ENCODE measurements at regions not wholly inside any gene's neighbourhood (a gene's known extent, or its start where the extent isn't known, plus 50 kb on each side); places are given as distances from the start of the nearest gene placed in this dataset.

DNA sequence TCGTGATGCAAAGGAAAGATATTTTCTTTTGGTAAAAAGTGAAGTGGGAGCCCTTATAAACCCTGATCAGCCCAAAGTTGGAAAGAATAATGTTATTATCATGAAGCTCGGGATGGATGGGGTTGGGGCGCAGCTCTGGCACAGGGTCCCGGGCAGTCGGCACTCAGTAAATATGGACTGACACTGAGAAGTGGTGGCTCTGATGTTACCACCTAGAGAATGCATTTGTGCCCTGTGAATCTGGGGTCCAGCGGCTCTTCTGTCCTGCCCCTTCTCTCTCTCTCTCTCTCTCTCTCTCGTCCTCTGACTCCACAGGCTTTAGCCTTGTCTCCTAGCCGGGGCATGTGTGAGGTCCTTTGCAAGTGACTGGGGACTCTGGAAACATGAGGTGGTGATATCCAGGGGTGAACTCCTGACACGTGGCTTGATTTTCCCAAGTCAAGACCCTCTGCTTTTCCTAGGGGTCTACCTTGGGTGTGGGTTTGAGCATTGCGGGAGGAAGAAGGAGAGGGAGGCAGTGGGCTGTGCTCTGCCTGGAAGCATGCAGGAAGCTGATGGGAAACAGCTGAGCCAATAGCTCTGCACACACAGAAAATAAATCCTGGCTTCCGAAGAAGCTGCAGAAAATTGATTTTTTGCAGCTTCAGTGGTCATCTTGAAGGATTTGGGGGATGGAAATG is 162.7 kb downstream of the MACROH2A1 start:
- DNase-seq (ENCODE audit: low spot score) = no peak
- Mint-ChIP-seq H3K27me3 (ENCODE audit: insufficient read depth) (peaks cover 2% of the 10 kb centered on the region), H3K4me1 (ENCODE audit: low read depth) (no peaks in the 10 kb centered on the region), H3K4me3 (no peak overlapping the region), H3K27ac (no peak overlapping the region), H3K36me3 (ENCODE audit: low read depth) (no peaks in the 10 kb centered on the region), H3K9me3 (no peaks in the 10 kb centered on the region)
- intact Hi-C loops (cut with micrococcal nuclease) = no loop called here

DNA sequence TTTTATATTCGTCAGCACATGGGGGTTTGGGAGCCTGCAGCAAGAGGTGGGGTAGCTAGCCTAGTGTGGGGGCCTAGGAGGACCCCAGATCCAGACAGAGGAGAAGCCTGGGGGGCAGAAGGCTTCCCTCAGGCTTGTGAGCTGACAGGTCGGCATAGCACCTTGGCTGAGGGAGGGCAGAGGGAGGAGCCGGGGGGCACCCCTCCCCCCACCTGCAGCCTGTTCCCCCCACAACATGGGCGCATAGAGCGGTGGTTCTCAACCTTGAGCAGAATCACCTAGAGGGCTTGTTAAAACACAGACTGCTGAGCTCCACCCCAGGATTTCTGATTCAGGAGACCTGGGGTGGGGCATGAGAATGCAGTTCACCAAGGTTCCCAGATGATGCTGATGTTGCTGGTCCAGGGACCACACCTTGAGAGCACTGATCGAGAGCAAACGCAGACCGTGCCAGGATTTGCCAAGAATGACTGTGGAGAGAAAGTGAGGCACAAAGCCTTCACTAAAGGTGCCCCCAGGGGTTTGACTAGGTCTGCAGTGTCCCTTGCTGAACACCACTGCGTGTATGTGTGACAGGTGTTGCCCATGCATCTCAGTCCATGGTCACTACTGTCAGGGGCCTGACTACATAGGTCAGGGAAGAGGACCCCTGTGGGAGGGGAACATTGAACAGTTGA is 163.3 kb downstream of the MACROH2A1 start:
- Mint-ChIP-seq H3K9me3 (no peaks in the 10 kb centered on the region), H3K27ac (no peak overlapping the region), H3K27me3 (ENCODE audit: insufficient read depth) (peaks cover 2% of the 10 kb centered on the region), H3K4me1 (ENCODE audit: low read depth) (no peaks in the 10 kb centered on the region), H3K36me3 (ENCODE audit: low read depth) (no peaks in the 10 kb centered on the region), H3K4me3 (no peak overlapping the region)
- DNase-seq (ENCODE audit: low spot score) = no peak
- intact Hi-C loops (cut with micrococcal nuclease) = no loop called here

DNA sequence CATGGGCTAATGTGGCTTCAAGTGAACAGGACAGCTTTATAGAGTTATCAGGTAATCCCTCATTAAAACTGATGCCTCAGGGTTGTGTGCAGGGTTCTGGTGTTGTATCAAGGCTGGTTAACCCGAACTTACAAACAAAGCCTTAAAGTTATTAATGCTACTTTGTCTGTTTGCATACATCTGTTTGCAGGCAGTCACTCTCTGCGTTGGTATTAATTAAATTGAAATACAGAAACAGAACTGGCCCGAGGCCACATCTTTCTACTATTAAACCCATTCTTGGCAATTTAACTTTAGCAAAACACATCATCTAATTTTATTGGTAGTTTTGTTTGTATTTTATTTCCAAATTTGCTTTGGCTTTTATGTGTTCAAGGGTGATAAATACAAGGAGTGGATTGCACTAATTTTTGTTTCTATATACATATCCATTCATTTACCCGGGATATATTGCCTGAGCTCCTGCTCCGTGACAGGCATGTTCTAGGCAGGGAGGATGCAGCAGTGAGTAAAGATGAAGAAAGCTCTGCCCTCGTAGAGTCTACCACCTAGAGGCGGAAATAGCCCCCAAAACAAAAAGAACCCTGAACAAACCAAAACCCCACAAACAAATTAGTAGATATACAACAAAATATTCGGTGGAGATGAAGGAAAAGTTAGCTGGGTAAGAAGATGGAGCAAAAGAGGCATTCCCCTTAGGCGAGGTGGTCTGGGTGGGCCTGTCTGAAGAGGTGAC is 164.2 kb downstream of the MACROH2A1 start:
- DNase-seq (ENCODE audit: low spot score) = no peak
- no peaks in the 10 kb centered on the region for H3K9me3 Mint-ChIP-seq
- H3K4me3 Mint-ChIP-seq = no peak overlapping the region
- peaks cover 2% of the 10 kb centered on the region for H3K27me3 Mint-ChIP-seq (ENCODE audit: insufficient read depth)
- no peaks in the 10 kb centered on the region for H3K4me1 Mint-ChIP-seq (ENCODE audit: low read depth)
- no peak overlapping the region for H3K27ac Mint-ChIP-seq
- H3K36me3 Mint-ChIP-seq (ENCODE audit: low read depth) = no peaks in the 10 kb centered on the region
- intact Hi-C loops (cut with micrococcal nuclease) = no loop called here

DNA sequence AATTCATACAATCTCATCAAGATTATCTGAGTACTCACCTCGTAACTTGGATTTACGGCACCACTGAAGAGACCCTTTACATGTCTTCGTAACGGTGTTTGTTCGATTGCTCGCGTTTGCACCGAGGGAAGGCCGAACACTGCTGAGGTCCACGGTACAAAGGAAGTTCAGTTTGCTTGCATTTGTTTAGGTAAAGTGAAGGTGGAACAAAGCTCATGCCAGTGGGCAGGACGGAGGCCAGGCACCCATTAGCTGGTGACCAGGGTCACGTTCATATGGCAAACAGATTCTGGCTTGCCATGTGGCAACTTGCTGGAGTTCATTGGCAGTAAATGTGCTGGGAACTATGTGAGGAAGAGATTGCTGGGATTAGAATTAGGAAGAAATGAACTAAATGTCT is 164.8 kb downstream of the MACROH2A1 start:
- intact Hi-C loops (cut with micrococcal nuclease) = no loop called here
- Mint-ChIP-seq H3K36me3 (ENCODE audit: low read depth) (no peaks in the 10 kb centered on the region), H3K9me3 (no peaks in the 10 kb centered on the region), H3K4me1 (ENCODE audit: low read depth) (no peaks in the 10 kb centered on the region), H3K27me3 (ENCODE audit: insufficient read depth) (peaks cover 2% of the 10 kb centered on the region), H3K27ac (no peak overlapping the region), H3K4me3 (no peak overlapping the region)
- no peak for DNase-seq (ENCODE audit: low spot score)

DNA sequence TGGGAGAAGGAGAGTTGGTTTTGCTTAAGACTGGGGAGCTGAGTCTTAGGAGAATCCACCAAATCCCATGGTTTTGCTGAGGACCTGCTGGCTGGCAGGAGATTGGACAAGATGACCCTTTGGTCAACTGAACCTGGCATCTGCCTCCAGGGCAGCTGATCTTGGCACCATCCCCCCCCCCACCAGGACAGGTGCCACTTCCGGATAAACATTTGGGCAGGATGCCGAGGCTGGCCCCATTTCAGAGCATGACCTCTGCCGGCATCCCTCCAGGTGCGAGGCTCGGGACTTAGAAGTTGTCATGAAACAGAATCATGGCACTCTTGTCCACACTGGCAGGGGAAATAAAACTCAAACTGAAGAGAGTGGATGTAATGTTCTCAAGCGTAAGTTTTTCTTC is 165.6 kb downstream of the MACROH2A1 start:
- no peaks in the 10 kb centered on the region for H3K9me3 Mint-ChIP-seq
- H3K36me3 Mint-ChIP-seq (ENCODE audit: low read depth) = no peaks in the 10 kb centered on the region
- H3K27ac Mint-ChIP-seq = no peak overlapping the region
- H3K27me3 Mint-ChIP-seq (ENCODE audit: insufficient read depth) = peaks cover 2% of the 10 kb centered on the region
- intact Hi-C loops (cut with micrococcal nuclease) = no loop called here
- H3K4me1 Mint-ChIP-seq (ENCODE audit: low read depth) = no peaks in the 10 kb centered on the region
- H3K4me3 Mint-ChIP-seq = no peak overlapping the region
- no peak for DNase-seq (ENCODE audit: low spot score)

DNA sequence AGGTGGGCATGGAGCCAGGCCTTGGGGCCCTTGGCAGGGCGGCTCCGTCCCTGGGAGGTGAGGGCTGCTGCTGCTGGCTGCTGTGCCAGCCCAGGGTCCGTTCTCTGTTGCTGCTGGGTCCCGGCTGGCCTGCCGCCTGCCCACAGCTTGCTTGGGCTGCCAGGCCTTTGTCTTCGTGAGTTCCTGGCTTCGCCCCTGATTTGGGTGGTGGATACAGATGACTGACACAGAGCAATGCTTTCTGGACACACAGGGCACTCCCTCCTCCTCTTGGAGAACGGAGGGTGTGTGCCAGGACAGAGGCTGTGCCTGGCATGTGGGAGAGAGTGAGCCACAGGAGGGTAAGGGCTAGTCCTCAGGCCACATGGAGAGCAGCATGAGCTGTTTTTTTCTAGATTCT is 166.1 kb downstream of the MACROH2A1 start:
- no peaks in the 10 kb centered on the region for H3K9me3 Mint-ChIP-seq
- no peak overlapping the region for H3K27ac Mint-ChIP-seq
- H3K4me3 Mint-ChIP-seq = no peak overlapping the region
- no peaks in the 10 kb centered on the region for H3K4me1 Mint-ChIP-seq (ENCODE audit: low read depth)
- intact Hi-C loops (cut with micrococcal nuclease) = no loop called here
- H3K27me3 Mint-ChIP-seq (ENCODE audit: insufficient read depth) = peaks cover 2% of the 10 kb centered on the region
- H3K36me3 Mint-ChIP-seq (ENCODE audit: low read depth) = no peaks in the 10 kb centered on the region
- DNase-seq (ENCODE audit: low spot score) = no peak

GRCh38 chr5:135231289-135231688 is 167.7 kb downstream of the MACROH2A1 start:
- Mint-ChIP-seq H3K27ac (no peak overlapping the region), H3K4me3 (no peak overlapping the region), H3K4me1 (ENCODE audit: low read depth) (no peaks in the 10 kb centered on the region), H3K9me3 (no peaks in the 10 kb centered on the region), H3K27me3 (ENCODE audit: insufficient read depth) (peaks cover 6% of the 10 kb centered on the region), H3K36me3 (ENCODE audit: low read depth) (no peaks in the 10 kb centered on the region)
- intact Hi-C loops (cut with micrococcal nuclease) = no loop called here
- DNase-seq (ENCODE audit: low spot score) = no peak

- no peaks in the 10 kb centered on the region for H3K36me3 Mint-ChIP-seq (ENCODE audit: low read depth)
- H3K4me1 Mint-ChIP-seq (ENCODE audit: low read depth) = no peaks in the 10 kb centered on the region
- no peak overlapping the region for H3K4me3 Mint-ChIP-seq
- intact Hi-C loops (cut with micrococcal nuclease) = no loop called here
- H3K27ac Mint-ChIP-seq = no peak overlapping the region
- H3K27me3 Mint-ChIP-seq (ENCODE audit: insufficient read depth) = peaks cover 10% of the 10 kb centered on the region
- no peak for DNase-seq (ENCODE audit: low spot score)
- H3K9me3 Mint-ChIP-seq = no peaks in the 10 kb centered on the region
These were observed 168.6 kb downstream of the MACROH2A1 start for GRCh38 chr5:135230251-135230925.

- H3K9me3 Mint-ChIP-seq = no peaks in the 10 kb centered on the region
- intact Hi-C loops (cut with micrococcal nuclease) = no loop called here
- no peak for DNase-seq (ENCODE audit: low spot score)
- no peaks in the 10 kb centered on the region for H3K36me3 Mint-ChIP-seq (ENCODE audit: low read depth)
- H3K4me3 Mint-ChIP-seq = no peak overlapping the region
- H3K27ac Mint-ChIP-seq = no peak overlapping the region
- H3K27me3 Mint-ChIP-seq (ENCODE audit: insufficient read depth) = peaks cover 8% of the 10 kb centered on the region
- no peaks in the 10 kb centered on the region for H3K4me1 Mint-ChIP-seq (ENCODE audit: low read depth)
These were observed 169.3 kb downstream of the MACROH2A1 start for GRCh38 chr5:135229679-135230132.

- Mint-ChIP-seq H3K4me1 (ENCODE audit: low read depth) (no peaks in the 10 kb centered on the region), H3K27me3 (ENCODE audit: insufficient read depth) (peaks cover 9% of the 10 kb centered on the region), H3K9me3 (no peaks in the 10 kb centered on the region), H3K27ac (no peak overlapping the region), H3K4me3 (no peak overlapping the region), H3K36me3 (ENCODE audit: low read depth) (no peaks in the 10 kb centered on the region)
- intact Hi-C loops (cut with micrococcal nuclease) = no loop called here
- no peak for DNase-seq (ENCODE audit: low spot score)
These were observed 169.9 kb downstream of the MACROH2A1 start for GRCh38 chr5:135229122-135229521.

- H3K27ac Mint-ChIP-seq = no peak overlapping the region
- intact Hi-C loops (cut with micrococcal nuclease) = no loop called here
These were observed 170.8 kb downstream of the MACROH2A1 start for GRCh38 chr5:135228222-135228621.

GRCh38 chr5:135227064-135228022 is 171.7 kb downstream of the MACROH2A1 start:
- no peaks in the 10 kb centered on the region for H3K9me3 Mint-ChIP-seq
- no peak overlapping the region for H3K27ac Mint-ChIP-seq
- no peak for DNase-seq (ENCODE audit: low spot score)
- no peaks in the 10 kb centered on the region for H3K4me1 Mint-ChIP-seq (ENCODE audit: low read depth)
- H3K4me3 Mint-ChIP-seq = no peak overlapping the region
- intact Hi-C loops (cut with micrococcal nuclease) = no loop called here
- H3K36me3 Mint-ChIP-seq (ENCODE audit: low read depth) = no peaks in the 10 kb centered on the region
- H3K27me3 Mint-ChIP-seq (ENCODE audit: insufficient read depth) = peaks cover 10% of the 10 kb centered on the region

More at GRCh38 chr5:135228222-135228621, 170.8 kb downstream of the MACROH2A1 start:
- Mint-ChIP-seq H3K27me3 (ENCODE audit: insufficient read depth) (peaks cover 10% of the 10 kb centered on the region), H3K4me3 (no peak overlapping the region), H3K4me1 (ENCODE audit: low read depth) (no peaks in the 10 kb centered on the region), H3K36me3 (ENCODE audit: low read depth) (no peaks in the 10 kb centered on the region), H3K9me3 (no peaks in the 10 kb centered on the region)
- DNase-seq (ENCODE audit: low spot score) = no peak
